A549 (cell line): ENCODE measurements at regions not wholly inside any gene's neighbourhood (a gene's known extent, or its start where the extent isn't known, plus 50 kb on each side); places are given as distances from the start of the nearest gene placed in this dataset.

Experiments
- ATAC-seq, 2 experiments: fragments of 200-7000 bp in 1 of 2; fragments of >200 bp in 1 of 2; cut with Nextera tagmentation in 1 of 2; cut with Tn5 transposase in 1 of 2; 3 replicates each; pipeline versions ENCODE4 v1.8.0 to v1.9.1; 2018 to 2020; ENCODE audit warnings: mild to moderate bottlenecking in 1 of 2, moderate library complexity in 1 of 2
- CTCF ChIA-PET: fragments of 300-600 bp; sonication (Branson Sonifier 250); formaldehyde crosslinking; extraction: SDS; loops from one replicate; lab custom pipeline; 2021; ENCODE audit warnings: antibody characterized with exemption, inconsistent platforms; lab: Yijun Ruan, JAX
- POLR2A ChIA-PET: fragments of 350-600 bp; formaldehyde crosslinking; extraction: SDS; loops from one replicate; lab custom pipeline; 2021; ENCODE audit warnings: antibody characterized with exemption, inconsistent platforms; lab: Yijun Ruan, JAX
- DNase-seq, 2 experiments: peaks; one replicate each; pipeline versions ENCODE4 v3.0.0 to v3.0.0-alpha.2; 2011 to 2016; ENCODE audit warnings: low read depth in 1 of 2, low spot score in 1 of 2
- FAIRE-seq: peaks from 2 replicates; lab custom pipeline; 2011; peaks lifted over from hg19 to GRCh38; lab: Jason Lieb, UNC
- H3K27ac ChIP-seq, 2 experiments: fragments of >200 bp; sonication (Bioruptor Twin); formaldehyde crosslinking; 3 replicates each; pipeline ENCODE4 v1.5.1; 2016 to 2017
- H3K4me1 ChIP-seq: fragments of >200 bp; sonication (Bioruptor Twin); formaldehyde crosslinking; 3 replicates; pipeline ENCODE4 v1.6.1; 2016
- H3K4me2 ChIP-seq: fragments of >200 bp; sonication (Bioruptor Twin); formaldehyde crosslinking; 3 replicates; pipeline ENCODE4 v1.6.1; 2016
- H3K4me3 ChIP-seq: fragments of >200 bp; sonication (Bioruptor Twin); formaldehyde crosslinking; 3 replicates; pipeline ENCODE4 v1.5.1; 2016
- H3K9me3 ChIP-seq: fragments of >200 bp; sonication (Bioruptor Twin); formaldehyde crosslinking; 3 replicates; pipeline ENCODE4 v1.6.1; 2016
- CBX8 ChIP-seq: fragments of 200-600 bp; sonication (generic); IDR thresholded peaks from 2 replicates; pipeline ENCODE4 v1.6.1; 2016
- CEBPB ChIP-seq, 2 experiments: fragments of >200 bp in 1 of 2; sonication (Bioruptor Twin) in 1 of 2; formaldehyde crosslinking in 1 of 2; IDR thresholded peaks; 2 replicates each; pipeline ENCODE4 v1.6.1; 2012 to 2016
- CHD2 ChIP-seq: fragments of 150-350 bp; IDR thresholded peaks from 2 replicates; pipeline ENCODE4 v1.6.1; 2014; ENCODE audit warnings: low read length; ENCODE audit not compliant: partially characterized antibody
- CHD4 ChIP-seq: fragments of 200-600 bp; sonication (generic); IDR thresholded peaks from 2 replicates; pipeline ENCODE4 v1.6.1; 2016; ENCODE audit warnings: antibody characterized with exemption, mild to moderate bottlenecking, borderline replicate concordance
- EHMT2 ChIP-seq: fragments of 200-600 bp; sonication (generic); IDR thresholded peaks from 2 replicates; pipeline ENCODE4 v1.6.1; 2016; ENCODE audit warnings: antibody characterized with exemption, low read depth, mild to moderate bottlenecking, moderate library complexity
- FOSB ChIP-seq: fragments of 250-450 bp; sonication (Bioruptor Pico); IDR thresholded peaks from 2 replicates; pipeline ENCODE4 v1.5.0; 2020; ENCODE audit warnings: mild to moderate bottlenecking, moderate library complexity
- GATA3 ChIP-seq: IDR thresholded peaks from 2 replicates; pipeline ENCODE4 v1.6.1; 2012; ENCODE audit warnings: borderline replicate concordance
- HOXA7 ChIP-seq: fragments of 250-450 bp; sonication (Bioruptor Pico); IDR thresholded peaks from 2 replicates; pipeline ENCODE4 v1.5.0; 2020; ENCODE audit warnings: mild to moderate bottlenecking, moderate library complexity
- HOXB13 ChIP-seq: fragments of 250-450 bp; sonication (Bioruptor Pico); IDR thresholded peaks from 2 replicates; pipeline ENCODE4 v1.5.0; 2020; ENCODE audit warnings: low read depth, mild to moderate bottlenecking, moderate library complexity
- JUN ChIP-seq, 2 experiments: fragments of >200 bp; sonication (Bioruptor Twin); formaldehyde crosslinking; IDR thresholded peaks; 2 replicates in 1 of 2; 3 replicates in 1 of 2; pipeline ENCODE4 v1.6.1; 2016 to 2017
- JUNB ChIP-seq: fragments of >200 bp; sonication (Bioruptor Twin); formaldehyde crosslinking; IDR thresholded peaks from 2 replicates; pipeline ENCODE4 v1.6.1; 2016
- KDM1A ChIP-seq: fragments of 200-600 bp; sonication (generic); IDR thresholded peaks from 2 replicates; pipeline ENCODE4 v1.6.1; 2016; ENCODE audit warnings: low read depth, mild to moderate bottlenecking
- NFE2L2 ChIP-seq: fragments of 150-350 bp; conservative IDR thresholded peaks from 2 replicates; pipeline ENCODE4 v1.6.1; 2014; ENCODE audit warnings: low read length
- PHF8 ChIP-seq: fragments of 200-600 bp; sonication (generic); IDR thresholded peaks from 2 replicates; pipeline ENCODE4 v1.6.1; 2016; ENCODE audit warnings: low read depth, mild to moderate bottlenecking, antibody characterized with exemption, moderate library complexity, borderline replicate concordance
- RARB ChIP-seq: fragments of 250-450 bp; sonication (Bioruptor Pico); IDR thresholded peaks from 2 replicates; pipeline ENCODE4 v1.8.0; 2021; ENCODE audit warnings: mild to moderate bottlenecking, moderate library complexity
- RNF2 ChIP-seq: fragments of 200-600 bp; sonication (generic); IDR thresholded peaks from 2 replicates; pipeline ENCODE4 v1.6.1; 2016; ENCODE audit warnings: low read depth, mild to moderate bottlenecking, antibody characterized with exemption, moderate library complexity, borderline replicate concordance
- SMC3 ChIP-seq: fragments of >200 bp; sonication (Bioruptor Twin); formaldehyde crosslinking; IDR thresholded peaks from 3 replicates; pipeline ENCODE4 v1.6.1; 2018; ENCODE audit warnings: inconsistent platforms
- SREBF2 ChIP-seq: fragments of 450-650 bp; IDR thresholded peaks from 2 replicates; pipeline ENCODE4 v1.6.1; 2014; ENCODE audit warnings: mild to moderate bottlenecking, moderate library complexity
- ZFP36 ChIP-seq: fragments of 450-650 bp; IDR thresholded peaks from 2 replicates; pipeline ENCODE4 v1.6.1; 2014; ENCODE audit warnings: borderline replicate concordance; ENCODE audit not compliant: partially characterized antibody
- ZSCAN20 ChIP-seq: fragments of 250-450 bp; sonication (Bioruptor Pico); IDR thresholded peaks from 2 replicates; pipeline ENCODE4 v1.8.0; 2022; ENCODE audit warnings: mild to moderate bottlenecking, moderate library complexity
- WGBS: methylation state at CpG from one replicate; pipeline ENCODE4 v1.1.6; 2017; ENCODE audit errors: missing lambda C conversion rate; 5-methylcytosine and 5-hydroxymethylcytosine counted together
- TF ChIP-seq, protein P1 (sequence below): fragments of 200-600 bp; sonication (generic); IDR thresholded peaks from 2 replicates; pipeline ENCODE4 v1.6.1; 2016; ENCODE audit warnings: antibody characterized with exemption, mild to moderate bottlenecking, moderate library complexity
- TF ChIP-seq, protein P2 (sequence below): IDR thresholded peaks from 2 replicates; pipeline ENCODE4 v1.6.1; 2012; ENCODE audit warnings: low read depth, borderline replicate concordance
- TF ChIP-seq, protein P3 (sequence below): fragments of >200 bp; sonication (Bioruptor Twin); formaldehyde crosslinking; IDR thresholded peaks from 3 replicates; pipeline ENCODE4 v1.6.1; 2016

DNA sequence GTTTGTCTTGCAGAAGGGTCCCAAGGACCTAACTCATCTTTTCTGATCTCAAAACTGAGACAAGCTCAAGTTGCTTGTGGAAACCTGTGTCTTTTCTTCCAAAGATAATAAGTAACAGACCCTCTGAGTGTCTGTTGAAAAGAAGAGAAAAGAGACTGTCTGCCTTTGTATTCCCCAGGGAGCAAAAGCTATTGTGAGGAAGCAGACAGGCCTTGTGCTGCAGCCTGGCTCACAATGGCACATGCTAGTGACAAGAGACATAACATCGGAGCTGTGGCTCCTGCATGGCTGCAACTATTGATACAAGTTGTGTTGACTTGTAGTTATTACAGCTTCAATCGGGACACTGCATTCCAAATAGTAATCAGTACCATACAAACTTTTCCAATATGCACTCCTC, 202.9 kb downstream of the DKK1 start:
- CTCF ChIA-PET, result interaction anchor here (1.2 kb wide), 1 partner anchor 209 kb away, joined by 4 read pairs; no protein-coding TSS in a partner anchor
- no peak for TF ChIP-seq CHD2
- TF ChIP-seq ZFP36, result no peak
- no peak for TF ChIP-seq RNF2
- TF ChIP-seq NFE2L2, result no peak
- no peak for TF ChIP-seq EHMT2
- TF ChIP-seq CEBPB (IDR thresholded peaks at IDR 0.05), result no peak
- no peak for TF ChIP-seq SREBF2
- TF ChIP-seq ZSCAN20, result no peak
- TF ChIP-seq, protein P1, sequence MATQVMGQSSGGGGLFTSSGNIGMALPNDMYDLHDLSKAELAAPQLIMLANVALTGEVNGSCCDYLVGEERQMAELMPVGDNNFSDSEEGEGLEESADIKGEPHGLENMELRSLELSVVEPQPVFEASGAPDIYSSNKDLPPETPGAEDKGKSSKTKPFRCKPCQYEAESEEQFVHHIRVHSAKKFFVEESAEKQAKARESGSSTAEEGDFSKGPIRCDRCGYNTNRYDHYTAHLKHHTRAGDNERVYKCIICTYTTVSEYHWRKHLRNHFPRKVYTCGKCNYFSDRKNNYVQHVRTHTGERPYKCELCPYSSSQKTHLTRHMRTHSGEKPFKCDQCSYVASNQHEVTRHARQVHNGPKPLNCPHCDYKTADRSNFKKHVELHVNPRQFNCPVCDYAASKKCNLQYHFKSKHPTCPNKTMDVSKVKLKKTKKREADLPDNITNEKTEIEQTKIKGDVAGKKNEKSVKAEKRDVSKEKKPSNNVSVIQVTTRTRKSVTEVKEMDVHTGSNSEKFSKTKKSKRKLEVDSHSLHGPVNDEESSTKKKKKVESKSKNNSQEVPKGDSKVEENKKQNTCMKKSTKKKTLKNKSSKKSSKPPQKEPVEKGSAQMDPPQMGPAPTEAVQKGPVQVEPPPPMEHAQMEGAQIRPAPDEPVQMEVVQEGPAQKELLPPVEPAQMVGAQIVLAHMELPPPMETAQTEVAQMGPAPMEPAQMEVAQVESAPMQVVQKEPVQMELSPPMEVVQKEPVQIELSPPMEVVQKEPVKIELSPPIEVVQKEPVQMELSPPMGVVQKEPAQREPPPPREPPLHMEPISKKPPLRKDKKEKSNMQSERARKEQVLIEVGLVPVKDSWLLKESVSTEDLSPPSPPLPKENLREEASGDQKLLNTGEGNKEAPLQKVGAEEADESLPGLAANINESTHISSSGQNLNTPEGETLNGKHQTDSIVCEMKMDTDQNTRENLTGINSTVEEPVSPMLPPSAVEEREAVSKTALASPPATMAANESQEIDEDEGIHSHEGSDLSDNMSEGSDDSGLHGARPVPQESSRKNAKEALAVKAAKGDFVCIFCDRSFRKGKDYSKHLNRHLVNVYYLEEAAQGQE, result no peak
- TF ChIP-seq, all 56 proteins: peak for 0
- POLR2A ChIA-PET, result no interaction called here
- 72% methylated on average over 2 of the region's 2 CpGs for WGBS
- DNase-seq (no peak), FAIRE-seq (no peak), ATAC-seq (no peak)
- H3K9me3 ChIP-seq, result no peaks in the 10 kb centered on the region
- peaks cover 7% of the 10 kb centered on the region; the same call in 2 of the 3 replicates for H3K4me1 ChIP-seq
- no peak overlapping the region for H3K4me3 ChIP-seq
- H3K4me2 ChIP-seq, result no peak overlapping the region
- no peak overlapping the region for H3K27ac ChIP-seq

DNA sequence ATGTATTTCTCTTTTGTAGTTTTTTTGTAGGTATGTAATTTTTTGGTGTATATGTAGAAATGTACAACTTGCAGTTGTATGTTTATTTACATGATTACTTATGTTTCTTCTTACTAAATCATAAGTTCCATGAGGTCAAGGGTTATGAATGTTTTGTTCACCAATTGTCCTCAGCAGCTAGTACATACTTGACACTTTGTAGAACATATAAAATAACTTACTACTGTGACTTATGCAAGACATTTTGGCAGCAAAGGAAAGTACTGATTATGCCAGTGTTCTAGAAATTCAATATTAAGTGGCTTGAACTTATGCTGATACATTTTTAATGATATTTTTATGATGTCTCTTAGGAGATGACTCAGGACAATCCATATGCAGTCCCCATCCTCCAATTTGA, 209.6 kb downstream of the DKK1 start:
- FAIRE-seq, result no peak
- Histone ChIP-seq H3K27ac (no peak overlapping the region), H3K4me2 (no peak overlapping the region), H3K4me1 (peaks cover 21% of the 10 kb centered on the region), H3K4me3 (no peak overlapping the region), H3K9me3 (no peaks in the 10 kb centered on the region)
- DNase-seq, result no peak
- ATAC-seq, result no peak
- ChIA-PET POLR2A (no interaction called here), CTCF (interaction anchor here (0.6 kb wide), 1 partner anchor 44 kb away, joined by 3 read pairs; no protein-coding TSS in a partner anchor)
- TF ChIP-seq CBX8 (no peak), CEBPB (IDR thresholded peaks at IDR 0.05) (no peak), CHD4 (no peak)
- TF ChIP-seq, protein P2, sequence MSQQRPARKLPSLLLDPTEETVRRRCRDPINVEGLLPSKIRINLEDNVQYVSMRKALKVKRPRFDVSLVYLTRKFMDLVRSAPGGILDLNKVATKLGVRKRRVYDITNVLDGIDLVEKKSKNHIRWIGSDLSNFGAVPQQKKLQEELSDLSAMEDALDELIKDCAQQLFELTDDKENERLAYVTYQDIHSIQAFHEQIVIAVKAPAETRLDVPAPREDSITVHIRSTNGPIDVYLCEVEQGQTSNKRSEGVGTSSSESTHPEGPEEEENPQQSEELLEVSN, result no peak

DNA sequence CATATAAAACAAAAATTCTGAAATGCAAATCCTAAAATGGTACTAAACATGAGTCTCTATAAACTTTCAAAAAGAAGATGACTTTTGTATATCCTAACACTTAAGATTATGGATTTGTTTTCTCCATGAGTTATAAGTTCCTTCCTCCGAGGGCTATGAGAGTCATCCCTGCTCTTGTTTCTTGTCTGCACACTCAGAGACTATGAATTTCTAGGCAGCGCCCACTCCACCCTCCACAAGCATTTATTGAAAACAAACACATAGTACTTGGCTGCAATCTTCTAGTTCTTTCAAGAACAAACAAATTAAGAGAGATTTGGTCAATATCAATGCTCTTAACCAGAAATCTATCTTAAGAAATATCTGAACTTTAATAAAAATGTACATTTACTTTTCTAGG, 211.7 kb downstream of the DKK1 start:
- peaks cover 20% of the 10 kb centered on the region for H3K4me1 ChIP-seq
- TF ChIP-seq, protein P3, sequence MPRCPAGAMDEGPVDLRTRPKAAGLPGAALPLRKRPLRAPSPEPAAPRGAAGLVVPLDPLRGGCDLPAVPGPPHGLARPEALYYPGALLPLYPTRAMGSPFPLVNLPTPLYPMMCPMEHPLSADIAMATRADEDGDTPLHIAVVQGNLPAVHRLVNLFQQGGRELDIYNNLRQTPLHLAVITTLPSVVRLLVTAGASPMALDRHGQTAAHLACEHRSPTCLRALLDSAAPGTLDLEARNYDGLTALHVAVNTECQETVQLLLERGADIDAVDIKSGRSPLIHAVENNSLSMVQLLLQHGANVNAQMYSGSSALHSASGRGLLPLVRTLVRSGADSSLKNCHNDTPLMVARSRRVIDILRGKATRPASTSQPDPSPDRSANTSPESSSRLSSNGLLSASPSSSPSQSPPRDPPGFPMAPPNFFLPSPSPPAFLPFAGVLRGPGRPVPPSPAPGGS, result no peak
- TF ChIP-seq CBX8 (no peak), SMC3 (no peak), RARB (CRISPR knock-in tag) (no peak), FOSB (no peak), GATA3 (no peak), JUNB (no peak), HOXB13 (no peak), HOXA7 (CRISPR knock-in tag) (no peak), PHF8 (no peak), NFE2L2 (no peak), KDM1A (no peak), JUN (IDR thresholded peaks at IDR 0.05) (no peak)
- TF ChIP-seq, protein P1, result no peak
- WGBS, result 20% methylated on average over 2 of the region's 2 CpGs
- H3K9me3 ChIP-seq, result no peaks in the 10 kb centered on the region
- DNase-seq (peak in 1 of 2 experiments; percentile 34), FAIRE-seq (peak; percentile 18), ATAC-seq (peak in 1 of 2 experiments; percentile 78; a peak in 3 of 6 replicates)
- H3K4me2 ChIP-seq, result peak overlapping the region; percentile 68
- H3K4me3 ChIP-seq, result no peak overlapping the region
- CTCF ChIA-PET, result interaction anchor here (0.7 to 0.9 kb wide), 2 partner anchors 34 to 214 kb away, joined by 3 read pairs; no protein-coding TSS in a partner anchor
- H3K27ac ChIP-seq, result 0 out of 6 replicates have a peak overlapping the region, but pooled peaks of 1 of the 2 experiments have one; percentile 49
- POLR2A ChIA-PET, result no interaction called here
